Ascending aorta (tissue), 2 donors: ENCODE measurements at regions not wholly inside any gene's neighbourhood (a gene's known extent, or its start where the extent isn't known, plus 50 kb on each side); places are given as distances from the start of the nearest gene placed in this dataset.

ENCODE experiments used
- DNase-seq, 2 donors: peaks; one replicate each; pipeline ENCODE4 v3.0.0-alpha.2; 2019; ENCODE audit warnings: low spot score in 2 of 2
- H3K27ac ChIP-seq, 2 donors: fragments of 200-600 bp; sonication (generic); one replicate each; pipeline ENCODE4 v1.5.1; 2016 to 2017; ENCODE audit warnings: mild to moderate bottlenecking in 1 of 2
- H3K27me3 ChIP-seq: fragments of 200-600 bp; sonication (generic); one replicate; pipeline ENCODE4 v1.5.1; 2017
- H3K36me3 ChIP-seq, 2 donors: fragments of 200-600 bp; sonication (generic); one replicate each; pipeline ENCODE4 v1.5.1; 2016
- H3K4me1 ChIP-seq, 2 donors: fragments of 200-600 bp; sonication (generic); one replicate each; pipeline ENCODE4 v1.5.1; 2016 to 2017; ENCODE audit warnings: mild to moderate bottlenecking in 1 of 2
- H3K4me3 ChIP-seq, 2 donors: fragments of 200-600 bp; sonication (generic); one replicate each; pipeline ENCODE4 v1.5.1; 2016 to 2017; ENCODE audit warnings: mild to moderate bottlenecking in 1 of 2
- H3K9me3 ChIP-seq, 2 donors: fragments of 200-600 bp; sonication (generic); one replicate each; pipeline ENCODE4 v1.5.1; 2016
- intact Hi-C: fragments of 100-400 bp; cut with DNase I; formaldehyde crosslinking; loops from one replicate; pipeline ENCODE4 v1.15.1; 2023
- TF ChIP-seq, protein P1 (sequence below), 3 experiments: fragments of 200-600 bp in 2 of 3; fragments of 450-650 bp in 1 of 3; sonication (generic) in 2 of 3; IDR thresholded peaks; one replicate each; pipeline ENCODE4 v1.5.1; 2016 to 2019; ENCODE audit warnings: antibody characterized with exemption in 3 of 3, mild to moderate bottlenecking in 1 of 3, moderate library complexity in 1 of 3

DNA sequence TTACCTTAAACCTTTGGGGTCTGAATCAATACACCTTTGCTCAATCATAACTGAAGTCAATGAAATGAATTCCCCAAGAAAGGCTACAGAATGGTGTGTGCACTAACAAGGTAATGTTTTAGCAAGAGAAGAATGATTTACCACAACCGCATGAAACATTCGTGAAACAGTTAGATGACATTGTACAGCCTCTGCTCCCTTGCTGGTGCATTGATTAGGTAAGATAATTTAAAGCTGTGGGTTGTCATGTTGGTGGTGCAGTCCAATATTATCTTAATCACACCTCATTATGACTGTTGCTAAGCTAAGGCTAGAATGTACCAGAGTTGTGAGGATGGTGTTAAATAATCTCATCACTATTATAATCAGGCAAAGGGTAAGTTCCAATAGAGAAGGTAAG lies 1673.2 kb upstream of the PRR20A start:
- Histone ChIP-seq H3K4me3 (no peak overlapping the region), H3K36me3 (no peaks in the 10 kb centered on the region), H3K4me1 (no peaks in the 10 kb centered on the region), H3K27ac (no peak overlapping the region), H3K9me3 (no peaks in the 10 kb centered on the region), H3K27me3 (no peaks in the 10 kb centered on the region)
- no peak for DNase-seq
- TF ChIP-seq, protein P1, sequence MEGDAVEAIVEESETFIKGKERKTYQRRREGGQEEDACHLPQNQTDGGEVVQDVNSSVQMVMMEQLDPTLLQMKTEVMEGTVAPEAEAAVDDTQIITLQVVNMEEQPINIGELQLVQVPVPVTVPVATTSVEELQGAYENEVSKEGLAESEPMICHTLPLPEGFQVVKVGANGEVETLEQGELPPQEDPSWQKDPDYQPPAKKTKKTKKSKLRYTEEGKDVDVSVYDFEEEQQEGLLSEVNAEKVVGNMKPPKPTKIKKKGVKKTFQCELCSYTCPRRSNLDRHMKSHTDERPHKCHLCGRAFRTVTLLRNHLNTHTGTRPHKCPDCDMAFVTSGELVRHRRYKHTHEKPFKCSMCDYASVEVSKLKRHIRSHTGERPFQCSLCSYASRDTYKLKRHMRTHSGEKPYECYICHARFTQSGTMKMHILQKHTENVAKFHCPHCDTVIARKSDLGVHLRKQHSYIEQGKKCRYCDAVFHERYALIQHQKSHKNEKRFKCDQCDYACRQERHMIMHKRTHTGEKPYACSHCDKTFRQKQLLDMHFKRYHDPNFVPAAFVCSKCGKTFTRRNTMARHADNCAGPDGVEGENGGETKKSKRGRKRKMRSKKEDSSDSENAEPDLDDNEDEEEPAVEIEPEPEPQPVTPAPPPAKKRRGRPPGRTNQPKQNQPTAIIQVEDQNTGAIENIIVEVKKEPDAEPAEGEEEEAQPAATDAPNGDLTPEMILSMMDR (IDR thresholded peaks at IDR 0.05), result no peak
- intact Hi-C loops, result no loop called here

DNA sequence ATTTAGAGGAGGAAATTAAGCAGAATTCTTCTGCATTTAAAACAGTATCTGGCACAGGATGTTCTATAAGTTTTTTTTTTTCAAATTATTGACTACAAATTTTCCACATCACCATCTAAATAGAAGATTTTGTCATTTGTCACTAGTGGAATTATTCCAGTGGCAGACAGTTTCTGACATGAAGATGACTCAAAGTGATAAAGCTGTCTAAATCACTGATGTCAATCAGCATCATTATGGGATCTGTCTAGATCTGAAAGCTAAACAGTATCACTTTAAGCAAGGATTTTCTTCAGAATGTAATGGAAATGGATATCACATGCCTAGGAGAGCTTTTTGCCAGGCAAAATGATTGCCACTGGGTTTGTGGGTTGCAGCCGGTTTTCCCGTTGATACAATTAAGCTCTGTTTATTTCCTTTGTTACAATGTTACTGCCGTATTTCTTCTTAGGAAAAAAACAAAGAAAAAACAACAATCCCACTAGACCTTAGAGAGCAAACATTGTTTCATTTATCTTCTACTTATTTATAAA lies 1657.0 kb upstream of the PRR20A start:
- no peak overlapping the region for H3K27ac ChIP-seq
- no peaks in the 10 kb centered on the region for H3K36me3 ChIP-seq
- no peaks in the 10 kb centered on the region for H3K9me3 ChIP-seq
- intact Hi-C loops, result no loop called here
- no peak for DNase-seq
- H3K27me3 ChIP-seq, result no peaks in the 10 kb centered on the region
- no peak overlapping the region for H3K4me3 ChIP-seq
- TF ChIP-seq, protein P1 (IDR thresholded peaks at IDR 0.05), result no peak
- H3K4me1 ChIP-seq, result no peaks in the 10 kb centered on the region

DNA sequence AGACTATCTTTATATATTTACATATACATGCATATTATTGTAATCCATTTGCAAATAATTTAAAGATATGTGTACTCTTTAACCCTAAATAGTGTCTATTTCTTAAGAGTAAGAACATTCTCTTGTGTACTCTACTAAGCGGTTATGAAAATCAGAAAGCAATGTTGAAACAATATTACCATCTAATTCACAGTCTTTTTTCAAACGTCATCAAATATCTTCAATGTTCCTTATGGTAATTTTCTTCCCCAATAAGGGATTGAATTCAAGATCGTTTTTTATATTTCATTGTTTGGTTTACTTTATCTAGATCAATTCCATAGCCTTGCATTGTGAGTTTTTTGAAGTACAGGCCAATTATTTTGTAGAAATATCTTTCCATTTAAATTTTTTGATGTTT lies 1647.4 kb upstream of the PRR20A start:
- H3K27ac ChIP-seq, result no peak overlapping the region
- H3K27me3 ChIP-seq, result no peaks in the 10 kb centered on the region
- no peaks in the 10 kb centered on the region for H3K4me1 ChIP-seq
- no peak for DNase-seq
- no peak overlapping the region for H3K4me3 ChIP-seq
- H3K36me3 ChIP-seq, result no peaks in the 10 kb centered on the region
- no peaks in the 10 kb centered on the region for H3K9me3 ChIP-seq
- intact Hi-C loops, result no loop called here
- TF ChIP-seq, protein P1 (IDR thresholded peaks at IDR 0.05), result no peak

DNA sequence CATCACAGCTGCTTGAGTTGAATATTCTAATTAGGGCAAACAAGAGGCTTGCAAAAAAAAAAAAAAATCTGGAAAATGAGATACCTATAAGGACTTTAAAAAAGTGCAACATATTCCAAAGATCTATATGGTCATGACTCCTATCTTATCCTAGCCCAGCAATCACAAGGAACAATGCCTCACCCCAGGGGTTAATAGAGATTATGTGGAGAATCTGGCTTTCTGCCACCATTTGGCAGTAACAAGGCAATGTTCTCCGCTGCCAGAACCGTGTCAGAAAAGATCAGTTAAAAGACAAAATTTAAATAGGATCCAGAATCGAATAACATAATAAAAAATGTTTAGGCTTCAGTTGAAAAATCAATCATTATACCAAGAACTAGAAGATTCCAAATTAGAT lies 1643.2 kb upstream of the PRR20A start:
- TF ChIP-seq, protein P1 (IDR thresholded peaks at IDR 0.05), result no peak
- no peak for DNase-seq
- Histone ChIP-seq H3K27me3 (no peaks in the 10 kb centered on the region), H3K4me3 (no peak overlapping the region), H3K27ac (no peak overlapping the region), H3K9me3 (no peaks in the 10 kb centered on the region), H3K36me3 (no peaks in the 10 kb centered on the region), H3K4me1 (no peaks in the 10 kb centered on the region)
- intact Hi-C loops, result no loop called here

DNA sequence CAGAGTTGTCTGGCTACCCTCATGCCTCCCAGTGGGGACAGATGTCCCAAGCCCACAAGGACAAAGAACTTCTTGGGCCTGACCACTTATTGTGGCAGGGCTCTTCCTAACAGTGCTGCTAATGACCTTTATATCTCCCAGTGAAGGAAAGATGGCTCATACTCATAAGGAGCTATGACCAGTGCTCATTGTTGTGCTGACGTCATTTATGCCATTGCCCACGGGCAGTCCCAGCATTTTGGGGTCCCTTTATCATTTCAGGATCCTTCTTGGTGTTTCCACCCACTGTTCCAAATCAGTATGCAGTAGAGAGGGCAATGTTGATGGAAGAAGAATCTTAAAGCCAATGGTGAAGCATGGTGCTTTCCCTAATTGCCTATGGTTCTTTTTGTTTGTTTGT lies 1640.0 kb upstream of the PRR20A start:
- Histone ChIP-seq H3K4me3 (no peak overlapping the region), H3K4me1 (no peaks in the 10 kb centered on the region), H3K36me3 (no peaks in the 10 kb centered on the region), H3K27me3 (no peaks in the 10 kb centered on the region), H3K27ac (no peak overlapping the region), H3K9me3 (peaks cover 0 to 3% of the 10 kb centered on the region in 2 donors)
- intact Hi-C loops, result no loop called here
- DNase-seq, result no peak
- TF ChIP-seq, protein P1 (IDR thresholded peaks at IDR 0.05), result no peak

DNA sequence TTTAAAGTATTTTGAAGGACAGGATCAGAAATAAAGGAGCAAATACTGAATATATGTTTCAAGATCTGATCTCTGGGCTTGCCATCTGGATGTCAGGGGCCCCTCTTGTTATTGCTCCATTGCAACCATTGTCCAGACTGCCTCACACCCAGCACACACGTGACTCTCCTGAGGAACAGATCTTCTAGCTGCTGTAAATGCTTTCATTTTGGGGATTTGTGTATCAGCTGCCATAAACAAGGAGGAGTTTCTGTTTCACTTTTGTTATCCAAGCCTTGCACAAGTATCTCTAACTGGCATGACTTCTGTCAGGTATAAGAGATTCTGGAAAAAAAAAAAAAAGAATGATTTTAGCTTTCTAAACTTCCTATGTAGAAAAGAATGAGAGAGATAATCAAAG lies 1624.1 kb upstream of the PRR20A start:
- H3K27me3 ChIP-seq, result no peaks in the 10 kb centered on the region
- TF ChIP-seq, protein P1 (IDR thresholded peaks at IDR 0.05), result no peak
- no peaks in the 10 kb centered on the region for H3K36me3 ChIP-seq
- H3K4me1 ChIP-seq, result no peaks in the 10 kb centered on the region
- no peak for DNase-seq
- H3K9me3 ChIP-seq, result no peaks in the 10 kb centered on the region
- H3K4me3 ChIP-seq, result no peak overlapping the region
- intact Hi-C loops, result no loop called here
- no peak overlapping the region for H3K27ac ChIP-seq
